HCT116 (cell line): ENCODE measurements at regions not wholly inside any gene's neighbourhood (a gene's known extent, or its start where the extent isn't known, plus 50 kb on each side); places are given as distances from the start of the nearest gene placed in this dataset.

Source experiments
- ATAC-seq: fragments of 200-7000 bp; cut with Tn5 transposase; 2 replicates; pipeline ENCODE4 v1.9.1; 2020; ENCODE audit warnings: mild to moderate bottlenecking, moderate library complexity
- BruUV-seq: library from RNA; stranded (reverse); fragments of 400-500 nt; replicated peaks from 2 replicates; lab custom pipeline; 2021; lab: Mats Ljungman, UMichigan
- CTCF ChIA-PET: fragments of 300-600 bp; sonication (Branson Sonifier 250); formaldehyde crosslinking; loops from one replicate; lab custom pipeline; 2021; ENCODE audit warnings: antibody characterized with exemption; lab: Charles Lee
- POLR2A ChIA-PET: fragments of 300-600, 350-600 bp; sonication (Branson Sonifier 250); formaldehyde crosslinking; loops from one replicate; lab custom pipeline; 2021; ENCODE audit warnings: antibody characterized with exemption; lab: Charles Lee
- RAD21 ChIA-PET, 2 experiments: fragments of 300-600 bp; sonication (Branson Sonifier 250); formaldehyde crosslinking; loops; one replicate each; lab custom pipeline; 2023; ENCODE audit warnings: low total read pairs in 2 of 2; ENCODE audit not compliant: uncharacterized antibody in 2 of 2, unreplicated experiment in 2 of 2, low non-redundant PET in 1 of 2; lab: Charles Lee
- DNase-seq: peaks from one replicate; pipeline ENCODE4 v3.0.0-alpha.2; 2010; ENCODE audit warnings: low read depth, low spot score
- H2AFZ ChIP-seq: fragments of 200-600 bp; shearing (Covaris generic), sonication (generic); 2 replicates; pipeline ENCODE4 v1.6.1; 2017; ENCODE audit warnings: low read depth, mixed run types, mixed read lengths, antibody characterized with exemption, low read length; ENCODE audit not compliant: poor library complexity, severe bottlenecking
- H3K27ac ChIP-seq: 2 replicates; pipeline ENCODE4 v1.5.1; 2012; ENCODE audit warnings: low read depth, low read length
- H3K27me3 ChIP-seq: fragments of 200-600 bp; sonication (generic); 2 replicates; pipeline ENCODE4 v1.6.1; 2016; ENCODE audit warnings: mixed run types, low read length, mixed read lengths; ENCODE audit not compliant: insufficient read depth
- H3K36me3 ChIP-seq, 2 experiments: fragments of 200-500 bp in 1 of 2; fragments of 200-600 bp in 1 of 2; sonication (Bioruptor generic) in 1 of 2; sonication (generic) in 1 of 2; 2 replicates each; pipeline versions ENCODE4 v1.5.1 to v1.6.1; 2014 to 2016; ENCODE audit warnings: low read length in 2 of 2, inconsistent platforms in 1 of 2, mixed read lengths in 1 of 2, mixed run types in 1 of 2; ENCODE audit not compliant: insufficient read depth in 2 of 2, control insufficient read depth in 1 of 2
- H3K4me1 ChIP-seq, 2 experiments: fragments of 200-600 bp in 1 of 2; sonication (generic) in 1 of 2; 2 replicates each; pipeline versions ENCODE4 v1.5.1 to v1.6.1; 2012 to 2017; ENCODE audit warnings: low read length in 2 of 2, inconsistent platforms in 1 of 2, mild to moderate bottlenecking in 1 of 2, mixed read lengths in 1 of 2, mixed run types in 1 of 2, moderate library complexity in 1 of 2; ENCODE audit not compliant: insufficient read depth in 2 of 2, control insufficient read depth in 1 of 2
- H3K4me2 ChIP-seq: fragments of 200-600 bp; sonication (generic); 2 replicates; pipeline ENCODE4 v1.6.1; 2017; ENCODE audit warnings: mixed run types, low read length, mixed read lengths
- H3K4me3 ChIP-seq, 2 experiments: fragments of 200-600 bp in 1 of 2; sonication (generic) in 1 of 2; replicated peaks in 1 of 2; 2 replicates each; pipeline ENCODE4 v1.5.1; 2011 to 2016; ENCODE audit warnings: low read length in 2 of 2, control low read depth in 1 of 2, low read depth in 1 of 2, mild to moderate bottlenecking in 1 of 2, mixed read lengths in 1 of 2, mixed run types in 1 of 2
- H3K79me2 ChIP-seq: fragments of 200-600 bp; sonication (generic); 2 replicates; pipeline ENCODE4 v1.6.1; 2017; ENCODE audit warnings: mild to moderate bottlenecking, mixed run types, low read length, moderate library complexity, mixed read lengths; ENCODE audit not compliant: insufficient read depth
- H3K9ac ChIP-seq: fragments of 200-600 bp; sonication (generic); 2 replicates; pipeline ENCODE4 v1.6.1; 2016; ENCODE audit warnings: low read length, mixed read lengths
- H3K9me2 ChIP-seq: fragments of 200-600 bp; sonication (generic), shearing (Covaris generic); 2 replicates; pipeline ENCODE4 v1.6.1; 2017; ENCODE audit warnings: mixed run types, mild to moderate bottlenecking, moderate library complexity; ENCODE audit not compliant: insufficient read depth
- H3K9me3 ChIP-seq, 2 experiments: fragments of 200-500 bp in 1 of 2; fragments of 200-600 bp in 1 of 2; sonication (Bioruptor generic) in 1 of 2; sonication (generic) in 1 of 2; 2 replicates each; pipeline ENCODE4 v1.6.1; 2014 to 2017; ENCODE audit warnings: low read length in 2 of 2, mixed read lengths in 2 of 2, inconsistent platforms in 1 of 2, low read depth in 1 of 2, mild to moderate bottlenecking in 1 of 2, mixed run types in 1 of 2, moderate library complexity in 1 of 2; ENCODE audit not compliant: control insufficient read depth in 1 of 2, insufficient read depth in 1 of 2
- H4K20me1 ChIP-seq: fragments of 200-600 bp; sonication (generic), shearing (Covaris generic); 2 replicates; pipeline ENCODE4 v1.6.1; 2017; ENCODE audit warnings: mixed run types, mild to moderate bottlenecking, moderate library complexity; ENCODE audit not compliant: insufficient read depth
- ATF3 ChIP-seq: IDR thresholded peaks from 2 replicates; pipeline ENCODE4 v1.6.1; 2012
- CBX3 ChIP-seq: IDR thresholded peaks from 2 replicates; pipeline ENCODE4 v1.6.1; 2012; ENCODE audit warnings: low read depth
- CEBPB ChIP-seq: IDR thresholded peaks from 2 replicates; pipeline ENCODE4 v1.6.1; 2012; ENCODE audit warnings: low read depth
- EGR1 ChIP-seq: IDR thresholded peaks from 2 replicates; pipeline ENCODE4 v1.6.1; 2012; ENCODE audit warnings: low read depth
- EZH2 ChIP-seq: fragments of 200-600 bp; sonication (generic); IDR thresholded peaks from 2 replicates; pipeline ENCODE4 v1.6.1; 2017; ENCODE audit warnings: antibody characterized with exemption, mixed run types
- EZH2phosphoT487 ChIP-seq: fragments of 200-600 bp; IDR thresholded peaks from 2 replicates; pipeline ENCODE4 v1.6.1; 2018; ENCODE audit warnings: antibody characterized with exemption, borderline replicate concordance
- FOSL1 ChIP-seq: IDR thresholded peaks from 2 replicates; pipeline ENCODE4 v1.6.1; 2012; ENCODE audit warnings: low read depth
- JUND ChIP-seq: IDR thresholded peaks from 2 replicates; pipeline ENCODE4 v1.6.1; 2012
- MAX ChIP-seq: IDR thresholded peaks from 2 replicates; pipeline ENCODE4 v1.6.1; 2012
- POLR2A ChIP-seq: IDR thresholded peaks from 2 replicates; pipeline ENCODE4 v1.7.0; 2011; ENCODE audit warnings: borderline replicate concordance; ENCODE audit not compliant: insufficient read depth, insufficient read length; ENCODE audit errors: extremely low read depth
- RAD21 ChIP-seq: IDR thresholded peaks from 2 replicates; pipeline ENCODE4 v1.6.1; 2012; ENCODE audit warnings: low read depth, mild to moderate bottlenecking
- YY1 ChIP-seq: IDR thresholded peaks from 2 replicates; pipeline ENCODE4 v1.6.1; 2011; ENCODE audit warnings: low read length, low read depth, moderate library complexity, mild to moderate bottlenecking; ENCODE audit not compliant: insufficient replicate concordance; ENCODE audit errors: extremely low read depth
- ZFX ChIP-seq: fragments of 450-650 bp; IDR thresholded peaks from 2 replicates; pipeline ENCODE4 v1.6.1; 2017
- intact Hi-C: fragments of 100-400 bp; cut with micrococcal nuclease; formaldehyde crosslinking; loops from 2 replicates; pipeline ENCODE4 v1.10.0; 2022
- TF ChIP-seq, protein P1 (sequence below), 3 experiments: fragments of 200-600 bp in 1 of 3; sonication (generic) in 1 of 3; IDR thresholded peaks in 2 of 3; conservative IDR thresholded peaks in 1 of 3; 2 replicates each; pipeline ENCODE4 v1.5.1; 2012 to 2017; ENCODE audit warnings: low read depth in 2 of 3, low read length in 2 of 3, antibody characterized with exemption in 1 of 3, borderline replicate concordance in 1 of 3, control low read depth in 1 of 3, mild to moderate bottlenecking in 1 of 3, mixed read lengths in 1 of 3, mixed run types in 1 of 3, moderate library complexity in 1 of 3; ENCODE audit not compliant: insufficient read depth in 1 of 3
- TF ChIP-seq, protein P2 (sequence below): IDR thresholded peaks from 2 replicates; pipeline ENCODE4 v1.6.1; 2011; ENCODE audit warnings: mild to moderate bottlenecking, low read length, moderate library complexity; ENCODE audit not compliant: insufficient replicate concordance; ENCODE audit errors: extremely low read depth

GRCh38 chr12:74899031-74899829 is 310.4 kb downstream of the KCNC2 start:
- RAD21 ChIA-PET: no interaction called here
- H4K20me1 ChIP-seq: no peaks in the 10 kb centered on the region
- TF ChIP-seq CEBPB (no peak), POLR2A (no peak), ATF3 (no peak), JUND (no peak), CBX3 (no peak), EZH2phosphoT487 (no peak), MAX (no peak), ZFX (no peak)
- no peak overlapping the region for H3K27ac ChIP-seq
- no TSS peak for BruUV-seq
- peak overlapping the region; percentile 69 for H2AFZ ChIP-seq
- DNase-seq: no peak
- intact Hi-C loops: no loop called here
- H3K36me3 ChIP-seq: no peaks in the 10 kb centered on the region
- CTCF ChIA-PET: no interaction called here
- no peak overlapping the region for H3K9ac ChIP-seq
- H3K4me1 ChIP-seq: no peaks in the 10 kb centered on the region
- POLR2A ChIA-PET: no interaction called here
- H3K79me2 ChIP-seq: no peaks in the 10 kb centered on the region
- H3K4me2 ChIP-seq: no peak overlapping the region
- no peak overlapping the region for H3K4me3 ChIP-seq
- ATAC-seq: no peak
- H3K9me3 ChIP-seq: no peaks in the 10 kb centered on the region
- no peaks in the 10 kb centered on the region for H3K27me3 ChIP-seq
- H3K9me2 ChIP-seq: no peaks in the 10 kb centered on the region

DNA sequence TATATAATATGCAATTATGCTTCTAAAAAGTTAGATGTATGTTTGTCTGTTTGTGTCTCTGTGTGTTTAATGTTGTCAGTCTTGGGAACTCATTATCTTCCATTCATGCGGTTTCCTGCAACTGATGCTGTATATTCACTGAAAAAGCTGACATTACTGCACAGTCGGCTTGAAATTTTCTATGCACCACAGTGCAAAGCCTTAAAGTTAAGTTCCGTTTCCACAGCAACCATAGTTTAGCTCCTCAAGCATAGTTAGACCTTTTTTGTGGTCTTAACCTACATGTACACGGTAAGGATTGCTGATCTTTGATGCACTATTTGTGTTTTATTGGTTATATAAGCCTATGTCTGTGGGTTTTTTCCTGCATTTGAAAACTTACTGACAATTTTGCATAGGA is 309.4 kb downstream of the KCNC2 start:
- Histone ChIP-seq H3K4me2 (no peak overlapping the region), H3K9ac (no peak overlapping the region), H3K27ac (no peak overlapping the region), H2AFZ (no peak overlapping the region), H3K79me2 (no peaks in the 10 kb centered on the region), H3K27me3 (no peaks in the 10 kb centered on the region), H3K36me3 (no peaks in the 10 kb centered on the region), H3K9me2 (no peaks in the 10 kb centered on the region), H4K20me1 (no peaks in the 10 kb centered on the region), H3K9me3 (no peaks in the 10 kb centered on the region), H3K4me1 (no peaks in the 10 kb centered on the region), H3K4me3 (no peak overlapping the region)
- TF ChIP-seq RAD21: no peak
- TF ChIP-seq, protein P1, sequence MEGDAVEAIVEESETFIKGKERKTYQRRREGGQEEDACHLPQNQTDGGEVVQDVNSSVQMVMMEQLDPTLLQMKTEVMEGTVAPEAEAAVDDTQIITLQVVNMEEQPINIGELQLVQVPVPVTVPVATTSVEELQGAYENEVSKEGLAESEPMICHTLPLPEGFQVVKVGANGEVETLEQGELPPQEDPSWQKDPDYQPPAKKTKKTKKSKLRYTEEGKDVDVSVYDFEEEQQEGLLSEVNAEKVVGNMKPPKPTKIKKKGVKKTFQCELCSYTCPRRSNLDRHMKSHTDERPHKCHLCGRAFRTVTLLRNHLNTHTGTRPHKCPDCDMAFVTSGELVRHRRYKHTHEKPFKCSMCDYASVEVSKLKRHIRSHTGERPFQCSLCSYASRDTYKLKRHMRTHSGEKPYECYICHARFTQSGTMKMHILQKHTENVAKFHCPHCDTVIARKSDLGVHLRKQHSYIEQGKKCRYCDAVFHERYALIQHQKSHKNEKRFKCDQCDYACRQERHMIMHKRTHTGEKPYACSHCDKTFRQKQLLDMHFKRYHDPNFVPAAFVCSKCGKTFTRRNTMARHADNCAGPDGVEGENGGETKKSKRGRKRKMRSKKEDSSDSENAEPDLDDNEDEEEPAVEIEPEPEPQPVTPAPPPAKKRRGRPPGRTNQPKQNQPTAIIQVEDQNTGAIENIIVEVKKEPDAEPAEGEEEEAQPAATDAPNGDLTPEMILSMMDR (IDR thresholded peaks at IDR 0.05 in 2 of 3, conservative IDR thresholded peaks at IDR 0.05 in 1 of 3; ENCODE audit: borderline replicate concordance in 1 of 3, insufficient read depth in 1 of 3, low read depth in 2 of 3, low read length in 2 of 3): no peak
- TF ChIP-seq ZFX: no peak
- no peak for TF ChIP-seq FOSL1
- no peak for TF ChIP-seq POLR2A
- no peak for TF ChIP-seq CEBPB
- TF ChIP-seq, protein P2, sequence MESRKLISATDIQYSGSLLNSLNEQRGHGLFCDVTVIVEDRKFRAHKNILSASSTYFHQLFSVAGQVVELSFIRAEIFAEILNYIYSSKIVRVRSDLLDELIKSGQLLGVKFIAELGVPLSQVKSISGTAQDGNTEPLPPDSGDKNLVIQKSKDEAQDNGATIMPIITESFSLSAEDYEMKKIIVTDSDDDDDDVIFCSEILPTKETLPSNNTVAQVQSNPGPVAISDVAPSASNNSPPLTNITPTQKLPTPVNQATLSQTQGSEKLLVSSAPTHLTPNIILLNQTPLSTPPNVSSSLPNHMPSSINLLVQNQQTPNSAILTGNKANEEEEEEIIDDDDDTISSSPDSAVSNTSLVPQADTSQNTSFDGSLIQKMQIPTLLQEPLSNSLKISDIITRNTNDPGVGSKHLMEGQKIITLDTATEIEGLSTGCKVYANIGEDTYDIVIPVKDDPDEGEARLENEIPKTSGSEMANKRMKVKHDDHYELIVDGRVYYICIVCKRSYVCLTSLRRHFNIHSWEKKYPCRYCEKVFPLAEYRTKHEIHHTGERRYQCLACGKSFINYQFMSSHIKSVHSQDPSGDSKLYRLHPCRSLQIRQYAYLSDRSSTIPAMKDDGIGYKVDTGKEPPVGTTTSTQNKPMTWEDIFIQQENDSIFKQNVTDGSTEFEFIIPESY: no peak
- no peak for TF ChIP-seq EZH2
- no peak for TF ChIP-seq JUND
- no peak for TF ChIP-seq EZH2phosphoT487
- TF ChIP-seq YY1: no peak
- TF ChIP-seq EGR1: no peak
- intact Hi-C loops: no loop called here
- no peak for ATAC-seq
- BruUV-seq: no TSS peak
- CTCF ChIA-PET: no interaction called here
- POLR2A ChIA-PET: no interaction called here
- RAD21 ChIA-PET: no interaction called here
- DNase-seq: no peak
